Body of pancreas (tissue), 4 donors: ENCODE measurements at regions not wholly inside any gene's neighbourhood (a gene's known extent, or its start where the extent isn't known, plus 50 kb on each side); places are given as distances from the start of the nearest gene placed in this dataset.
"Not testable (repeated sequence)": the region's sequence is repeated elsewhere in the genome, so short reads cannot be mapped to it uniquely, and the experiment has no call there.

Experiments used
- POLR2A ChIP-seq, 3 donors: fragments of 450-650 bp; IDR thresholded peaks; one replicate each; pipeline ENCODE4 v1.6.1; 2016; ENCODE audit warnings: antibody characterized with exemption in 3 of 3, mild to moderate bottlenecking in 2 of 3
- TF ChIP-seq, protein P1 (sequence below), 7 experiments: fragments of 450-650 bp in 4 of 7; fragments of 200-600 bp in 3 of 7; sonication (generic) in 3 of 7; IDR thresholded peaks; one replicate each; pipeline ENCODE4 v1.5.1; 2016 to 2019; ENCODE audit warnings: antibody characterized with exemption in 7 of 7

GRCh38 chr4:159868936-159869335 lies 766.1 kb downstream of the RAPGEF2 start:
- TF ChIP-seq, protein P1, sequence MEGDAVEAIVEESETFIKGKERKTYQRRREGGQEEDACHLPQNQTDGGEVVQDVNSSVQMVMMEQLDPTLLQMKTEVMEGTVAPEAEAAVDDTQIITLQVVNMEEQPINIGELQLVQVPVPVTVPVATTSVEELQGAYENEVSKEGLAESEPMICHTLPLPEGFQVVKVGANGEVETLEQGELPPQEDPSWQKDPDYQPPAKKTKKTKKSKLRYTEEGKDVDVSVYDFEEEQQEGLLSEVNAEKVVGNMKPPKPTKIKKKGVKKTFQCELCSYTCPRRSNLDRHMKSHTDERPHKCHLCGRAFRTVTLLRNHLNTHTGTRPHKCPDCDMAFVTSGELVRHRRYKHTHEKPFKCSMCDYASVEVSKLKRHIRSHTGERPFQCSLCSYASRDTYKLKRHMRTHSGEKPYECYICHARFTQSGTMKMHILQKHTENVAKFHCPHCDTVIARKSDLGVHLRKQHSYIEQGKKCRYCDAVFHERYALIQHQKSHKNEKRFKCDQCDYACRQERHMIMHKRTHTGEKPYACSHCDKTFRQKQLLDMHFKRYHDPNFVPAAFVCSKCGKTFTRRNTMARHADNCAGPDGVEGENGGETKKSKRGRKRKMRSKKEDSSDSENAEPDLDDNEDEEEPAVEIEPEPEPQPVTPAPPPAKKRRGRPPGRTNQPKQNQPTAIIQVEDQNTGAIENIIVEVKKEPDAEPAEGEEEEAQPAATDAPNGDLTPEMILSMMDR (IDR thresholded peaks at IDR 0.05), result not testable (repeated sequence)
- TF ChIP-seq POLR2A (IDR thresholded peaks at IDR 0.05), result not testable (repeated sequence)
